ENCODE measurements at regions not wholly inside any gene's neighbourhood (a gene's known extent, or its start where the extent isn't known, plus 50 kb on each side); places are given as distances from the start of the nearest gene placed in this dataset.

- Histone ChIP-seq H3K36me3 (replicated peaks; ENCODE audit: low read depth, low read length) (no peaks in the 10 kb centered on the region), H3K4me1 (ENCODE audit: low read length) (peaks cover 4% of the 10 kb centered on the region; the same call in 1 of the 2 replicates), H4K20me1 (ENCODE audit: insufficient read depth, low read length) (no peaks in the 10 kb centered on the region), H3K79me2 (ENCODE audit: low read length) (no peaks in the 10 kb centered on the region), H3K27ac (ENCODE audit: low read length) (no peak overlapping the region), H2AFZ (ENCODE audit: low read depth, low read length) (no peak overlapping the region), H3K4me2 (ENCODE audit: low read length) (no peak overlapping the region), H3K9me3 (ENCODE audit: insufficient read depth, low read length) (no peaks in the 10 kb centered on the region), H3K4me3 (ENCODE audit: low read length) (no peak overlapping the region), H3K9ac (ENCODE audit: low read length) (no peak overlapping the region), H3K27me3 (ENCODE audit: low read depth, low read length) (no peaks in the 10 kb centered on the region)
- TF ChIP-seq EZH2phosphoT487 (IDR thresholded peaks at IDR 0.05; ENCODE audit: low read depth) (no peak), CTCF (IDR thresholded peaks at IDR 0.05; ENCODE audit: low read depth, low read length) (no peak)
Observed at GRCh38 chr17:27965224-27965623, 72.1 kb upstream of the LYRM9 start.

- H3K9ac ChIP-seq (ENCODE audit: low read length) = no peak overlapping the region
- no peak for TF ChIP-seq EZH2phosphoT487 (IDR thresholded peaks at IDR 0.05; ENCODE audit: low read depth)
- TF ChIP-seq CTCF (IDR thresholded peaks at IDR 0.05; ENCODE audit: low read depth, low read length) = no peak
Observed at GRCh38 chr17:27968206-27968732, 74.2 kb upstream of the NLK start.

DNA sequence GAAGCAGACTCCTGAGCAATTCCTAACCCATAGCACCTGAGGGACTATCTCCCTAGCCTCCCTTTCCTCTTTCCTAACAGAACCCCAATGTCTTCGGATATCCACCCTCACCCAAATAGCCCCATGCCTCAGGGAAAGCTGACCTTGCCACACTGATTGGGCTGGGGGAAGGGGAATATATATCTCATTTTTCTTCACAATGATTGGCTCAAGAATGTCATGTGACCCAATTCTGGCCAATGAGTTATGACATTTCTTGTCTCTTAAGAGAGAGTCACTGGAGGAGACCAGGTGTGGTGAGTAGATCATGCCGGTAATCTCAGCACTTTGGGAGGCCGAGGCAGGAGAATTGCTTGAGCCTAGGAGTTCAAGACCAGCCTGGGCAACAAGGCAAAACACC is 71.9 kb upstream of the NLK start:
- no peaks in the 10 kb centered on the region for H3K27me3 ChIP-seq (ENCODE audit: low read depth, low read length)
- H3K4me2 ChIP-seq (ENCODE audit: low read length) = no peak overlapping the region
- no peaks in the 10 kb centered on the region for H3K79me2 ChIP-seq (ENCODE audit: low read length)
- H3K9ac ChIP-seq (ENCODE audit: low read length) = no peak overlapping the region
- H3K4me3 ChIP-seq (ENCODE audit: low read length) = no peak overlapping the region
- peaks cover 4% of the 10 kb centered on the region; the same call in 1 of the 2 replicates for H3K4me1 ChIP-seq (ENCODE audit: low read length)
- no peak overlapping the region for H3K27ac ChIP-seq (ENCODE audit: low read length)
- no peaks in the 10 kb centered on the region for H4K20me1 ChIP-seq (ENCODE audit: insufficient read depth, low read length)
- no peaks in the 10 kb centered on the region for H3K36me3 ChIP-seq (replicated peaks; ENCODE audit: low read depth, low read length)
- H3K9me3 ChIP-seq (ENCODE audit: insufficient read depth, low read length) = no peaks in the 10 kb centered on the region
- no peak for TF ChIP-seq CTCF (IDR thresholded peaks at IDR 0.05; ENCODE audit: low read depth, low read length)
- no peak for TF ChIP-seq EZH2phosphoT487 (IDR thresholded peaks at IDR 0.05; ENCODE audit: low read depth)
- no peak overlapping the region for H2AFZ ChIP-seq (ENCODE audit: low read depth, low read length)

More at GRCh38 chr17:27968206-27968732, 74.2 kb upstream of the NLK start:
- no peaks in the 10 kb centered on the region for H3K9me3 ChIP-seq (ENCODE audit: insufficient read depth, low read length)
- peaks cover 4% of the 10 kb centered on the region; the same call in 1 of the 2 replicates for H3K4me1 ChIP-seq (ENCODE audit: low read length)
- H3K27ac ChIP-seq (ENCODE audit: low read length) = no peak overlapping the region
- H3K27me3 ChIP-seq (ENCODE audit: low read depth, low read length) = no peaks in the 10 kb centered on the region
- no peaks in the 10 kb centered on the region for H4K20me1 ChIP-seq (ENCODE audit: insufficient read depth, low read length)
- H3K36me3 ChIP-seq (replicated peaks; ENCODE audit: low read depth, low read length) = no peaks in the 10 kb centered on the region
- no peak overlapping the region for H2AFZ ChIP-seq (ENCODE audit: low read depth, low read length)
- no peaks in the 10 kb centered on the region for H3K79me2 ChIP-seq (ENCODE audit: low read length)
- H3K4me2 ChIP-seq (ENCODE audit: low read length) = no peak overlapping the region
- no peak overlapping the region for H3K4me3 ChIP-seq (ENCODE audit: low read length)

GRCh38 chr17:27973258-27974044 is 69.0 kb upstream of the NLK start:
- Histone ChIP-seq H3K9ac (ENCODE audit: low read length) (no peak overlapping the region), H3K4me1 (ENCODE audit: low read length) (peaks cover 4% of the 10 kb centered on the region; the same call in 1 of the 2 replicates)
- no peak for TF ChIP-seq CTCF (IDR thresholded peaks at IDR 0.05; ENCODE audit: low read depth, low read length)
- no peak for TF ChIP-seq EZH2phosphoT487 (IDR thresholded peaks at IDR 0.05; ENCODE audit: low read depth)

More at GRCh38 chr17:27973258-27974044, 69.0 kb upstream of the NLK start:
- H3K27ac ChIP-seq (ENCODE audit: low read length) = no peak overlapping the region
- H3K9me3 ChIP-seq (ENCODE audit: insufficient read depth, low read length) = no peaks in the 10 kb centered on the region
- no peaks in the 10 kb centered on the region for H3K79me2 ChIP-seq (ENCODE audit: low read length)
- no peaks in the 10 kb centered on the region for H4K20me1 ChIP-seq (ENCODE audit: insufficient read depth, low read length)
- no peak overlapping the region for H3K4me2 ChIP-seq (ENCODE audit: low read length)
- H3K36me3 ChIP-seq (replicated peaks; ENCODE audit: low read depth, low read length) = no peaks in the 10 kb centered on the region
- H3K27me3 ChIP-seq (ENCODE audit: low read depth, low read length) = no peaks in the 10 kb centered on the region
- H2AFZ ChIP-seq (ENCODE audit: low read depth, low read length) = no peak overlapping the region
- no peak overlapping the region for H3K4me3 ChIP-seq (ENCODE audit: low read length)
